Adrenal gland (tissue), 5 donors: ENCODE measurements at regions not wholly inside any gene's neighbourhood (a gene's known extent, or its start where the extent isn't known, plus 50 kb on each side); places are given as distances from the start of the nearest gene placed in this dataset.

Experiments
- CTCF ChIP-seq, 6 experiments: fragments of 450-650 bp in 4 of 6; fragments of 200-600 bp in 2 of 6; sonication (generic) in 1 of 6; IDR thresholded peaks; 1 replicate in 5 of 6; 2 replicates in 1 of 6; pipeline versions ENCODE4 v1.5.1 to v1.8.0; 2016 to 2021; ENCODE audit warnings: antibody characterized with exemption in 6 of 6, mild to moderate bottlenecking in 2 of 6, moderate library complexity in 1 of 6
- POLR2A ChIP-seq, 2 donors: fragments of 450-650 bp; IDR thresholded peaks; one replicate each; pipeline ENCODE4 v1.6.1; 2017; ENCODE audit warnings: antibody characterized with exemption in 2 of 2, mild to moderate bottlenecking in 2 of 2, moderate library complexity in 1 of 2
- donor health status: DM: no; HTN: no; CAD: no.

DNA sequence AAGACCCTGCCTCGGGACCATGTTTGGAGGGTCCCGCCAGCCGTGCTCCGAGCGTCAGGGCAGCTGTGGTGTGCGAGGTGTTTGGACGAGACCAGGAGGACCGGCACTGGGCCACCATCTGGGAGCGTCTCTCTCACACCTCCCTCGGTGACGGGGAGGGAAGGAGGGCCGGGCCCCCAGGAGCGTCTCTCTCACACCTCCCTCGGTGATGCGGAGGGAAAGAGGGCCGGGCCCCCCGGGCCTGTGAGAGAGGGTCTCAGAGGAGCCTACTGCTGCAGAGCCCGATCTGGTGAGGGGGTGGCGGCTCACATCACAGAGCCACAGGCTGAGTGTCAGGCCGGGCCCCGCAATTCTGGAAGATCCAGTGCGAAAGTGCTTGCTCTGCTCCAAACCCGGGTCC, 65.8 kb upstream of the CFAP46 start:
- no peak for TF ChIP-seq CTCF (IDR thresholded peaks at IDR 0.05)
- TF ChIP-seq POLR2A (IDR thresholded peaks at IDR 0.05), result no peak
